ENCODE measurements at regions not wholly inside any gene's neighbourhood (a gene's known extent, or its start where the extent isn't known, plus 50 kb on each side); places are given as distances from the start of the nearest gene placed in this dataset.

DNA sequence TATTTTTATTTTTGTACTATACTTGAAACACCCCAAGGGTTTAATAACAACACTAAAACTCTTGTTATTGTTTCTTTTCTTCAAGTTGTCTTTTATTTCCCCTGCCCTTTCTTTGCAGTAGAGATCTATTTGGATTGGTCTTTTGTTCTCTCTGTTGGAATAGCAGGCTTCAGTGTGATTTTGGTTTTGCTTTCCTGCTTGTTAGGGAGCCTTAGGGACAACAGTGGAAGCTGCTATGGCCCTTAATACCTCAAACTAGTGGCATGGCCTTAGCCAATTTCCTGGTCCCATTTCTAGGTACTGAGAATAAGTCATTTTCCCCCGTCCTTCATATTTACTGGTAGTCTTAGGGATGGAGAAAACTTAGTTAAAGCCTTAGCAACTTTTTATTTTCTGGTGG lies 535.4 kb upstream of the NDST4 start:
- TF ChIP-seq POLR2A (IDR thresholded peaks at IDR 0.05) (no peak), CTCF (IDR thresholded peaks at IDR 0.05 in 8 of 11, conservative IDR thresholded peaks at IDR 0.05 in 3 of 11) (no peak), POLR2AphosphoS5 (IDR thresholded peaks at IDR 0.05) (no peak)
